ENCODE measurements at regions not wholly inside any gene's neighbourhood (a gene's known extent, or its start where the extent isn't known, plus 50 kb on each side); places are given as distances from the start of the nearest gene placed in this dataset.

DNA sequence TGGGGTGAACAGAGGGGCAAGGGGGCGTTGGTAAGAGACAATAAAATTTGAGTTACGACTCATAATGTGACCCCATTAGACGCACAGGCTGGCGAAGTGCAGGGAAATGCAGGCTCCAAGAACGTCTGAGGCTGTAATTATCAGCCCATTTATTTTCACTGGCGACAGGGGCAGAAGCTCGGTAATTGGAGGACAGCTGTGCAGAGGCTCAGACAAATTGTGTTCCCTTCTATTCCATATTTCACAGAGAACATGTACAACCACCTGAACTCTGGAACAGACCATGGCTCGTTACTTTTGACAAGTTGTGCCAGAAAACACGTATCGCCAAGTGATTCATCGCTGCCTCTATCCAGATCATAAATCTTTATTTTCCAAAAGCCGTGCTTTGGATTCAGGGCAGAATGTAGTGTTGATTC lies 137.3 kb upstream of the FRMD4A start:
- no peak for DNase-seq

DNA sequence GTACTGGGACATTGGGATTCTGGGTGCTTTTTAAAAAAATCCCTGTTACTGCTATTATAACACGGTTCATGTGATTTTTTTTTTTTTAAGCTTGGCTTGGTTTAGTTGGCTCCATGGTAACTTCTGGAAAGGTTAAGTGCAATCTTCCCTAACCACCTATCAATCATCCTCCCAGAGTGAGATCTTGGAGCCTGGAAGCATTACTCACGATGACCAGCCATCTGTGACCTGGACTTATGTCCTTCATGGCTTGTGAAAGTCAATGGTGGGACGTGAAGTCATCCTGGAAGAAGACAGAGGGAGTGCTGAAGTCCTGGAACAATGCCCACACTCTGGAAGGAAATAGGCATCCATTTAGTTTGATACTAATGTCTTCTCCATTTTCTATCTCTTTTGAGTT lies 135.5 kb upstream of the FRMD4A start:
- DNase-seq, result no peak

GRCh38 chr10:14460447-14460846 lies 129.7 kb upstream of the FRMD4A start:
- DNase-seq, result no peak

DNA sequence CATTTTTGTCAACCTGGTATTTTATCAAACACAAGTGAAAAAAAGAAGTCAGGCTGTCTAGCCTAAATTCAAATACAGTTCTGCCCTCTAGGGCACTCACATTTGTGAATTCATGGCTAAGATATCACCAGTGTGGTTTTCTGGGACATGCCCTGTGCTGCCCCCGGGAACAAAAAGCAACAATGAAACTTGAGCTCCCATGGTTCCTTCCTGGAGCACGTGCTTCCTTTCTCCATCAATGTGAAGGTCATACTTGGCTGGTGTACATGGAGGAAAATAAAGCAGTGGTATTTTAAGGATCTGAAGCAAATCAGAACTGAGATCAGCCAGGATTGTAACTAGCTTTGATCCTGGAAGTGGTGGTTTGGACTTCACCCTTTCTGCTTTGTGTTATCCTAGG lies 128.9 kb upstream of the FRMD4A start:
- no peak for DNase-seq

- DNase-seq, result no peak
Measured at GRCh38 chr10:14456870-14457266, 126.1 kb upstream of the FRMD4A start.

- DNase-seq, result no peak
Measured at GRCh38 chr10:14456218-14456869, 125.6 kb upstream of the FRMD4A start.

DNA sequence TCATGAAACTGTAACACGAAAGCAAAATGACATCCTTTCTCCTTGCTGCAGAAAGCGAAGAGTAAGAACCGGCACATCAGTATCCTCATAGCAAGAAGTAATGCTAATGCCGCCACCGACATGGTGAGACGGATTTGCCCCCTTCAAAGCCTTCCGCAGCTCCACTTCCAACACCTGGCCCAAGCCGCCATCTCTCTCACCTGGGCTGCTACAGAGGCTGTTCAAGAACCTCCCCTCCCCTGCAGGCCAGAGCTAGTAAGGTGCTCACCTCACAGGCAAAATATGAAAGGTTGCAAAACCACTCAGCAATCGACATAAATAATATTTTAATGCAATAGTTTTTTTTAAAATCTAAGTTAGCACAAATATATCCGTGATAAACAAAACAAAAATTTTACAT lies 123.9 kb upstream of the FRMD4A start:
- DNase-seq, result no peak

DNA sequence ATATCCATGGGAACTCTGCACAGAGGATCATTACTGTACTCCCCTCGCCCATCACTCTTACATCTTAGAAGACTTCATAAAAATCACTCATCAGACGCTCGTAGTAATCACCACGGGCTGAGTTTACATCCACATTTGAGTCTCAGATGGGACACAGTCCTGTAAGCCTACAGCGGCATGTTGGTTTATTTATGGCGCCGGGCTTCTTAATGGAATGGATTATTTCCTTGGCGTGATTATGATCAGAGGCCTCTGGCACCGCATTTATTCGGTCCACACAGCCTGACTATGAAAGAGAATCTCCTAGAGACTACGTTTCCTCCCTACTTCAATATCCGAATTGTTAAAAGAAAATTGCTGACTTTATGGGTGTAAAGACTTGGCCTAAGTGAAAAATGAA lies 123.5 kb upstream of the FRMD4A start:
- no peak for DNase-seq

- no peak for DNase-seq
Measured at GRCh38 chr10:14453593-14453992, 122.9 kb upstream of the FRMD4A start.

GRCh38 chr10:14451341-14451740 lies 120.6 kb upstream of the FRMD4A start:
- DNase-seq, result no peak

- no peak for DNase-seq
Measured at GRCh38 chr10:14450041-14450491, 119.3 kb upstream of the FRMD4A start.

- no peak for DNase-seq
Measured at GRCh38 chr10:14449293-14449815, 118.6 kb upstream of the FRMD4A start.

DNA sequence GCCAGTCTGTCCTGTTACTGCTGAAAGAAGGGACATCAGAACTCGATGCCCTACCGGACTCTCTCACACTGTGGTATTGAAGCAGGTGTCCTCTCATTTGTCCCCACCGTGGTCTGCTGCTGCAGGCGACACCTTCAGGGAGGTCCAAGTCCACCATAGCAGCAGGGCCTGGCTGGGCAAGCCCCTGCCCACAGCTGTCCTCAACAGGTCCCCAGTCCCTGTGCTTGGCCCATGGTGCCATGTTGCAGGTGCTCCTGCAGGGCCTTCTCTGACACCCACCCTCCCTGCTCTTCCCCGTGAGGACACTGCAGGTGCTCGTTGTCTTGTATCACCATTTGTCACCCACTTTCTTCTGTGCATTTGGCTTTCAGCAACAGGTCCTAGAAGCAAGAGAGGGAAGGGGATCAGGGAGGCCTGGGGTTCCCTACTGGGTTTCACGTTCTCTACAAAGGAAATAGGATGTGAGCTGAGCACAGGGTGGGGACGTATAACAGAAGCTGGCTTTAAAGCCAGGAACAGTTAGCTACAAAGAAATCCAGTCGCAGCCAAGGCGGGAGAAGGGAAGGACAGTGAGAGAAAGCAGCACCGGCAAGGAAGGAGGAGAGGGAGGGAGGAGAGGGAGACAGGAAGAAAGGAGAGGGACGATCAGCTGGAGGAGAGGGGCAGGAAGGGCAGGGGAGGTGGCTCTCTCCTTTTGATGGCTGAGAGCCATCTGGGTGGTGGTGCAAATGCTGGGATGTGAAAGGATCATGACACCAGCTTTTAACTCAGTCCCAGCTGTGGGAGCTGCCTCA lies 117.7 kb upstream of the FRMD4A start:
- DNase-seq, result no peak

- no peak for DNase-seq
Measured at GRCh38 chr10:14447094-14447839, 116.5 kb upstream of the FRMD4A start.

GRCh38 chr10:14439451-14440259 lies 108.9 kb upstream of the FRMD4A start:
- no peak for DNase-seq

DNA sequence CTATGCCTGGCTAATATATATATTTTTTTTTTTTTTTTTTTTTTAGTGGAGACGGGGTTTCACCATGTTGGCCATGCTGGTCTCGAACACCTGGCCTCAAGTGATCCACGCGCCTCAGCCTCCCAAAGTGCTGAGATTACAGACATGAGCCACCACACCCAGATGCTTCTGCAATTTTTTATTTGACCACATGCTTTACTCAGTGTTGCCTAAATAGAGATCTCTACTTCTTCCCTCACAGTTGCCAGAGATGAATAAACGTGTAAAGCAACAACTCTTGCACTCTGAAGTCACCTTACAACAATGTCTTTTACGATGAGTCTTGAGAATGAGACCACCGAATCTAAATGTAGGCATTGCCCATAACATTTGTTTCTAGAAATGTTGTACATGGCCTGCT lies 107.9 kb upstream of the FRMD4A start:
- DNase-seq, result no peak

- DNase-seq, result no peak
Measured at GRCh38 chr10:14438057-14438456, 107.3 kb upstream of the FRMD4A start.

DNA sequence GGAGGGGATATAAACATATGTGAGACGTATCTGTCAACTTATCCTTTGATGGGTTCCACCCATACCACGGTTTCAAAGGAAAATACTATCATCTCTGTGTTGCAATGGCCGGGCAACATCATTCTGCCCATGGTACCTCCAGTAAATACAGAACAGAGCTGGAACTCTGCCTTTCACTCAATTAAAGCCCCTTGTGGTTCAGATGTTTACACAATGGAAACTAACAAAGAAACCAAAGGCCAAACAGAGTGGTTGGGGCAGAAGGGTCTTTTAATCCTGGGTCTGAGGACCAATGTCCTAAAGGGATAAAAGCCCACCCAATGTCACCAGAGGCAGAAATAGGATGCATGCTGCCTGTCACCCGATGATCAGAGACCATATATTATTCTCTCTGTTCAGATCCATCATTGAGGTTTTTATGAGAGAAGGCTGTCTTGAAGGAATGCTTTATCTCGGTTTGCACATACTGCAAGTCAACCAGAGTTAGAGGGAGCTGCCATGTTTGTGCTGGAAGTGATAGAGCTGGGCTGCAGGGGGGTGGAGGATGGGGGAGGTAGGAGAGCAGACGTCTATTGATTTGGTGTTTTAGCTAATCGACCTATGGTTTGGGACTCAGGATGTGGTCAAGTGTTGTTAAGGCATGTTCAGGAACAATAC lies 105.4 kb upstream of the FRMD4A start:
- DNase-seq, result no peak

- DNase-seq, result no peak
Measured at GRCh38 chr10:14433147-14433546, 102.4 kb upstream of the FRMD4A start.

DNA sequence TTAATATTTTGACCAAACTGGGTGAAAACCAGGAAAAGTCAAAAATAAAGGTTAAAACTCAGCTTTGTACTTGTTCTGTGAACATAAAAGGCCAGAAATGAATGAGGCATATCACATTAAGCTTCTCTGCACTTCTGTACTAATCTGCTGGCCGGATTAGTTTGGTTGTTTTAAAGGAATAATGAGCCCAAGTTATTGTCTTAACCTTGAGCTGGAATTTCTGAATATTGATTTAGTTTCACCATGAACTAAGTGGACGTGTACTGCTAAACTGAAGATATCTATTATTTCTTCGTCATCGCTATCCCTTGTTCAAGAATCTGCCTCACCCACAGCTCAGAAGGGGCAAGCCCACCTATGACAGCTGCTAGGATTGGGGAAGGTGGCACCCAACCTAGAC lies 101.1 kb upstream of the FRMD4A start:
- DNase-seq, result no peak

- no peak for DNase-seq
Measured at GRCh38 chr10:14429043-14429700, 98.4 kb upstream of the FRMD4A start.

GRCh38 chr10:14425034-14425433 lies 94.3 kb upstream of the FRMD4A start:
- no peak for DNase-seq
